ENCODE measurements at regions not wholly inside any gene's neighbourhood (a gene's known extent, or its start where the extent isn't known, plus 50 kb on each side); places are given as distances from the start of the nearest gene placed in this dataset.
"Not testable (repeated sequence)": the region's sequence is repeated elsewhere in the genome, so short reads cannot be mapped to it uniquely, and the experiment has no call there.

DNA sequence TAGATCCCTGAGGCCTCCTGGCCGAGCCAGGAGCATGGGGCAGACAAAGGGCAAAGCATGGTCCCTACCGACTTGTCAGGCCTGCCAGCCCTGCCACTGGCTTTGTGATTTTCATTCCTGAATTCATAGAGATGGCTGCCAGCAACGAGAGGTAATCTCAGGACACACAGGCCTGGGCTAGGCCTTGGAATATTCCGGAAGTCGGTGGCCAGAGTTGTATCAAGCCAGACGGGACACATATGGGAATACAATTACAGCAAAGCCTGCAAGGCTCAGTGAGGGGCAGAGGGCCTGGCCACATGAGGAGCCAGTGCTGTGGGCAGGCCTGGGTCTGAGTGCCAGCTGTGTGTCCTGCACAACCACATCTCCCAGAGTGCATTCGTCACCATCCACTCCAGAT, 72.4 kb upstream of the PLGLB2 start:
- H3K9ac ChIP-seq (ENCODE audit: low read depth in 1 of 2, low read length in 2 of 2); H3K4me3 ChIP-seq (ENCODE audit: low read depth in 1 of 2, low read length in 2 of 2); H3K9me3 ChIP-seq (ENCODE audit: control insufficient read depth in 1 of 2, low read length in 2 of 2); H3K36me3 ChIP-seq (ENCODE audit: control insufficient read depth in 1 of 2, insufficient read depth in 2 of 2, low read length in 2 of 2); H3K27ac ChIP-seq (ENCODE audit: low read depth, low read length); H3K27me3 ChIP-seq (ENCODE audit: control insufficient read depth in 1 of 2, insufficient read depth in 2 of 2, low read length in 2 of 2); H3K4me1 ChIP-seq (ENCODE audit: control insufficient read depth in 1 of 2, insufficient read depth in 2 of 2, low read length in 2 of 2): not testable (repeated sequence)

DNA sequence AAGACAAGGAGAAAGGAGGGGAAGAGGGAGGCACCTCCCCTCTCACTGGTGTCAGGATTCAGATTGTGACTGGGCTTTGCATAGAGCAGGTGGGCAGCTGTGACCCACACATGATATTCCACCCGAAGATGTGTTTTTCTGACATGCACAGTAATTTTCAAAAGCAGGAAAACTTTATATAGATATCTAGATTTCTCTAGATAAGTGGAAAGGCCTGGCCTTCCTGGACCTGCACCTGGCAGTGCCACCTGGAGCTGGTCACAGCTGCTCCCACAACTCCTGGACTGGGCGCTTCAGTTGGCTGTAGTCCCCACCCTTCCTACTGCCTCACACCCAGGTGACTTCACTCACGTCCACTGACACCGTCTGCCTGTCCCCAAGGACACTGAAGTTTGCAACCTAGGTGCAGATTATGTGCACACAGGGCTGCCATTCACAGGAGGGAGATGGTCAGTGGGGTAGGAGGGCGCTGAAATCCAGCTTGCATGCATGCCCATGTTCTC, 70.4 kb upstream of the PLGLB2 start:
- not testable (repeated sequence) for H3K4me3 ChIP-seq (ENCODE audit: low read depth in 1 of 2, low read length in 2 of 2); H3K36me3 ChIP-seq (ENCODE audit: control insufficient read depth in 1 of 2, insufficient read depth in 2 of 2, low read length in 2 of 2); H3K27ac ChIP-seq (ENCODE audit: low read depth, low read length); H3K9ac ChIP-seq (ENCODE audit: low read depth in 1 of 2, low read length in 2 of 2); H3K9me3 ChIP-seq (ENCODE audit: control insufficient read depth in 1 of 2, low read length in 2 of 2); H3K4me1 ChIP-seq (ENCODE audit: control insufficient read depth in 1 of 2, insufficient read depth in 2 of 2, low read length in 2 of 2); H3K27me3 ChIP-seq (ENCODE audit: control insufficient read depth in 1 of 2, insufficient read depth in 2 of 2, low read length in 2 of 2)

DNA sequence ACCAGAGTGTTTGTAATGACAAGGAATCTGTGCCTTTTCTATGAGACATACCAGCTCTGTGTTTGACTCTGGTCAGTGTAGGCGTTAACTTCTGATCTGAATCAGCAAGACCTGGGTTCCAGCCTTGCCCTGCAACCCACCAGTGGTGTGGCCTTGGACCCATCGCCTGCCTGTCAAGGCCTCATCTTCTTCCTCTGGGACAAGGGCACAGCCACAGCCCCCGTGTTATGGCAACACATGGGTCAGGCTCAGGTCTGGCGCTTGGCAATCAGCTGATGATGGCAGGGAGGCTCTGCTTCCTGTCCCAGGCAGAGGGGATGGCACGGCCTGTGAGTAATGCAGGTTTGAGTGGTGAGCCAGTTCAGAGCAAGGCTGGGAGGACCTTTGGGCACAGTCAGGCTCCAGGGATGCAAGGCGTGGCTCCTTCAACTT, 69.1 kb upstream of the PLGLB2 start:
- not testable (repeated sequence) for H3K4me3 ChIP-seq (ENCODE audit: low read depth in 1 of 2, low read length in 2 of 2); H3K9me3 ChIP-seq (ENCODE audit: control insufficient read depth in 1 of 2, low read length in 2 of 2); H3K4me1 ChIP-seq (ENCODE audit: control insufficient read depth in 1 of 2, insufficient read depth in 2 of 2, low read length in 2 of 2); H3K27ac ChIP-seq (ENCODE audit: low read depth, low read length); H3K36me3 ChIP-seq (ENCODE audit: control insufficient read depth in 1 of 2, insufficient read depth in 2 of 2, low read length in 2 of 2); H3K9ac ChIP-seq (ENCODE audit: low read depth in 1 of 2, low read length in 2 of 2); H3K27me3 ChIP-seq (ENCODE audit: control insufficient read depth in 1 of 2, insufficient read depth in 2 of 2, low read length in 2 of 2)

DNA sequence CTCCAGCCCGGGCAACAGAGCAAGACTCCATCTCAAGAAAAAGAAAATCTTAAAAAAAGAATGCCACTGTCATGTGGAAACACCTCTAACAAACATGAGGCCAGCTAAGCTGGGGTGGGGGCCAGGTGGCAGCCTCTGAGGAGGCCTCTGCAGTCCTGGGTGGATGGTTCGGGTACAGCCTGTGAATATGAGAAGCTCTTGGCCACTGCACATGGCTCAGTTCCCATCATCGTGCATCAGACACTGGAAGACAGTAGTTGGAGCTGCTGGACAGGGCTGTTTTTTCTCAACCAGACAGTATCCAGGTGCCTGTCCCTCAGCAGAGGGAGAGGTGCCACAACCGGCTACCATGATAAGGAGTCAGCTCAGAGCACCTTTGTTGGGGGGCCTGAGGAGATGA, 67.9 kb upstream of the PLGLB2 start:
- H3K9ac ChIP-seq (ENCODE audit: low read depth in 1 of 2, low read length in 2 of 2); H3K27ac ChIP-seq (ENCODE audit: low read depth, low read length); H3K9me3 ChIP-seq (ENCODE audit: control insufficient read depth in 1 of 2, low read length in 2 of 2); H3K27me3 ChIP-seq (ENCODE audit: control insufficient read depth in 1 of 2, insufficient read depth in 2 of 2, low read length in 2 of 2); H3K4me1 ChIP-seq (ENCODE audit: control insufficient read depth in 1 of 2, insufficient read depth in 2 of 2, low read length in 2 of 2); H3K4me3 ChIP-seq (ENCODE audit: low read depth in 1 of 2, low read length in 2 of 2); H3K36me3 ChIP-seq (ENCODE audit: control insufficient read depth in 1 of 2, insufficient read depth in 2 of 2, low read length in 2 of 2): not testable (repeated sequence)

DNA sequence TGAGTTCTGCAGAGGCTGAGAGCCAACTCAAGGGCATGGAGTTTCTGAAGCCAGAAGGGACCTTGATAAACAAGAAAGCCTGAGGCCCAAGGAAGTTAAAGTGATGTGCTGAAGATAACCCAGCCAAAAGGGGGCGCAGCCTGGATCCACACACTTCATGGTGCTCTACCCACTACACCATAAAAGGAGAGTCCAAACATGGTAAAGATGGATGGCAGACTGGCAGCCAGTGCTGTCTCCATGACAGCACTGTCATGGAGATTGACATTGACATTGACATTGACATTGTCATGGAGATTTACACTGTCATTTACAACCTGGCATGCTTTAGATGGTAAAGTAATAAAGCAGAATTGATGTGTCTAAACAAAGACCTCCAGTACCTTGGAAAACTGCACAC, 67.2 kb upstream of the PLGLB2 start:
- not testable (repeated sequence) for H3K4me1 ChIP-seq (ENCODE audit: control insufficient read depth in 1 of 2, insufficient read depth in 2 of 2, low read length in 2 of 2); H3K9me3 ChIP-seq (ENCODE audit: control insufficient read depth in 1 of 2, low read length in 2 of 2); H3K27me3 ChIP-seq (ENCODE audit: control insufficient read depth in 1 of 2, insufficient read depth in 2 of 2, low read length in 2 of 2); H3K36me3 ChIP-seq (ENCODE audit: control insufficient read depth in 1 of 2, insufficient read depth in 2 of 2, low read length in 2 of 2); H3K27ac ChIP-seq (ENCODE audit: low read depth, low read length); H3K4me3 ChIP-seq (ENCODE audit: low read depth in 1 of 2, low read length in 2 of 2); H3K9ac ChIP-seq (ENCODE audit: low read depth in 1 of 2, low read length in 2 of 2)

DNA sequence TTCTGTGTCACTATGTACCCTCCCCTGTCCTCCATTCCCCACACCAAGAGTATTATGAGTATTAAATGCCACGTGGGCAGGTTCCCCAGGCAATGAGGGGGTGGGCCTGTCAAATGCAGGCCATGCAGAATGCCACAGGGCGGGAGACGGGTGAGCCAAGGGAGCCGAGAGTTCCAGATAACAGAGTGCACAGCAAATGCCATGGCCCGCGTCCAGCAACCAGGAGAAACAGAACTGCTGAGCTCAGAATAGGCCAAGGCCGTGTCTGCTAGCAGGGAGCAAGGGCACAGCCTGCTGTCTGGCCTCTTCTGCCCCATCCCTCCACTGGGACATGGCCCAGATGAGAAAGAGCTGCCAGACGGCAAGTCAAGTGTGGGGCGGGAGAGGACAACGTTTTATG, 64.4 kb upstream of the PLGLB2 start:
- not testable (repeated sequence) for H3K9me3 ChIP-seq (ENCODE audit: control insufficient read depth in 1 of 2, low read length in 2 of 2); H3K9ac ChIP-seq (ENCODE audit: low read depth in 1 of 2, low read length in 2 of 2); H3K4me3 ChIP-seq (ENCODE audit: low read depth in 1 of 2, low read length in 2 of 2); H3K36me3 ChIP-seq (ENCODE audit: control insufficient read depth in 1 of 2, insufficient read depth in 2 of 2, low read length in 2 of 2); H3K27me3 ChIP-seq (ENCODE audit: control insufficient read depth in 1 of 2, insufficient read depth in 2 of 2, low read length in 2 of 2); H3K27ac ChIP-seq (ENCODE audit: low read depth, low read length); H3K4me1 ChIP-seq (ENCODE audit: control insufficient read depth in 1 of 2, insufficient read depth in 2 of 2, low read length in 2 of 2)

DNA sequence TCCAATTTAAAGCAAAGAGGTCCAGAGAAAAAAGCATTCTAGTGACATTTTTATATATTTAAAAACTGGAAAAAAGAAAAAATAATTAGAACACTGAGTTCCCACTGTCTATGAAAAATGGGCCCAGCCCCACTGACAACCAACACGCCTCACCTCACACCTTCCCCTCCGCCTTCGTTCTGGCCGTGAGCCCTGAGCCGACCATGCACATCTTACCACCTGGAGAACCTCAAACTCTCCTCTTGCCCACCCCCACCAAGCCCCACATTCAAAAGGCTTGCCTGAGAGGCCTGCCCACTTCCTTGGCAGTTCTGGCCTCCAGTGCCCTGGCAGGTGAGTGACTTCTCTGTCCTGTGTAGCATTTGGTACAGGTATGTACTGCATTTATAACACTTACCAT, 63.9 kb upstream of the PLGLB2 start:
- not testable (repeated sequence) for H3K27me3 ChIP-seq (ENCODE audit: control insufficient read depth in 1 of 2, insufficient read depth in 2 of 2, low read length in 2 of 2); H3K9me3 ChIP-seq (ENCODE audit: control insufficient read depth in 1 of 2, low read length in 2 of 2); H3K4me1 ChIP-seq (ENCODE audit: control insufficient read depth in 1 of 2, insufficient read depth in 2 of 2, low read length in 2 of 2); H3K9ac ChIP-seq (ENCODE audit: low read depth in 1 of 2, low read length in 2 of 2); H3K4me3 ChIP-seq (ENCODE audit: low read depth in 1 of 2, low read length in 2 of 2); H3K27ac ChIP-seq (ENCODE audit: low read depth, low read length); H3K36me3 ChIP-seq (ENCODE audit: control insufficient read depth in 1 of 2, insufficient read depth in 2 of 2, low read length in 2 of 2)

DNA sequence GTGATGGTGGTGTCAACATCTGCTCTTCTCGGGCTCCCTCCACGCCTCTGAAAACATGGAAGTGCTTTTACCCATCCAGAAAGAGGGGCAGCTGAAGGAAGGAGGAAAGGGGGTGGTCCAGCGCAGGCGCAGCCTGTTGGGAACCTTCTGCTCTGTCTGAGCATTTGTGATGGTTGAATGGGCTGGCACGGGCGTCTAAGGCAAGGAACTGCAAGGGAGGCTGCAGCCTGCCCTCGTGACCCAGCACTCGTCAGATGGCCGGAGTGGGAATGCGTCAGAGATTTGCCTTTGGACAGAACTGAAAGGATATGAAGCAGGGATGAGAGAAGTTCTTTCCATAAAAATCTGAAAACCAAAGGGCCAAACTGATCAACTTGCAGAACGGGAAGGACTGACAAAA, 62.3 kb upstream of the PLGLB2 start:
- not testable (repeated sequence) for H3K9me3 ChIP-seq (ENCODE audit: control insufficient read depth in 1 of 2, low read length in 2 of 2); H3K4me1 ChIP-seq (ENCODE audit: control insufficient read depth in 1 of 2, insufficient read depth in 2 of 2, low read length in 2 of 2); H3K4me3 ChIP-seq (ENCODE audit: low read depth in 1 of 2, low read length in 2 of 2); H3K9ac ChIP-seq (ENCODE audit: low read depth in 1 of 2, low read length in 2 of 2); H3K36me3 ChIP-seq (ENCODE audit: control insufficient read depth in 1 of 2, insufficient read depth in 2 of 2, low read length in 2 of 2); H3K27ac ChIP-seq (ENCODE audit: low read depth, low read length); H3K27me3 ChIP-seq (ENCODE audit: control insufficient read depth in 1 of 2, insufficient read depth in 2 of 2, low read length in 2 of 2)

DNA sequence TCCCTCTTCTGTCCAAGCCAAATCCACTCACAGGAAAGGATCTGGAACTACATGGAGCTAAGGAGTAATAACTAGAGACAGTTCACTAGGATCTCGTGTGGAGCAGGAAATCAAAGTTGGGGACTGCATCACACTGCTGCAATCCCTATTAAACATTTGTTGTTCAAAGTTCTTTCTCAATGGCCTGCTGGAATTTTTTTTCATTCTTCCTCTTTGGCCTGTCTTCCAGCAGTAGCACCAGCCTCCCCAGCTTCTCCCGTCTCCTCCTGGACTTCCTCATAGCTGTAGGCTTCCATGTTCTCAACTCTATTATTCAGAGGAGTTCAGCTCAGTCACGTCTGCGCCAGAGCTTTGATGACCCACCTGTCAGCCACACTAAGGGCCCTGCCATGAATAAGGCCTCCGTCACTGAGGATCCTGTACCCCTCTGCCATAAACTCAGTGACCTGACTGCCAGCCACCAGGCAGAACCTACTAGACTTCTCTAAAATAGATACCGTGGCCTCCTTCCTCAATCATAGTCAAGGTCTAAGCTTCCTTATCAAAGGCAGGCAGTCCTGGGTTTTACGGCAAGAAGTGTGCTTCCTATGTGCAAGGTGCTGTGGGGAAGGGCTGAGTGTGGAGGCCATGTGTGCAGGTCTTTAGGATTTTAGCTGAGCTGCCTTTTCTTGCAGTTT, 60.9 kb upstream of the PLGLB2 start:
- not testable (repeated sequence) for H3K36me3 ChIP-seq (ENCODE audit: control insufficient read depth in 1 of 2, insufficient read depth in 2 of 2, low read length in 2 of 2); H3K4me1 ChIP-seq (ENCODE audit: control insufficient read depth in 1 of 2, insufficient read depth in 2 of 2, low read length in 2 of 2); H3K4me3 ChIP-seq (ENCODE audit: low read depth in 1 of 2, low read length in 2 of 2); H3K27me3 ChIP-seq (ENCODE audit: control insufficient read depth in 1 of 2, insufficient read depth in 2 of 2, low read length in 2 of 2); H3K9ac ChIP-seq (ENCODE audit: low read depth in 1 of 2, low read length in 2 of 2); H3K9me3 ChIP-seq (ENCODE audit: control insufficient read depth in 1 of 2, low read length in 2 of 2); H3K27ac ChIP-seq (ENCODE audit: low read depth, low read length)

DNA sequence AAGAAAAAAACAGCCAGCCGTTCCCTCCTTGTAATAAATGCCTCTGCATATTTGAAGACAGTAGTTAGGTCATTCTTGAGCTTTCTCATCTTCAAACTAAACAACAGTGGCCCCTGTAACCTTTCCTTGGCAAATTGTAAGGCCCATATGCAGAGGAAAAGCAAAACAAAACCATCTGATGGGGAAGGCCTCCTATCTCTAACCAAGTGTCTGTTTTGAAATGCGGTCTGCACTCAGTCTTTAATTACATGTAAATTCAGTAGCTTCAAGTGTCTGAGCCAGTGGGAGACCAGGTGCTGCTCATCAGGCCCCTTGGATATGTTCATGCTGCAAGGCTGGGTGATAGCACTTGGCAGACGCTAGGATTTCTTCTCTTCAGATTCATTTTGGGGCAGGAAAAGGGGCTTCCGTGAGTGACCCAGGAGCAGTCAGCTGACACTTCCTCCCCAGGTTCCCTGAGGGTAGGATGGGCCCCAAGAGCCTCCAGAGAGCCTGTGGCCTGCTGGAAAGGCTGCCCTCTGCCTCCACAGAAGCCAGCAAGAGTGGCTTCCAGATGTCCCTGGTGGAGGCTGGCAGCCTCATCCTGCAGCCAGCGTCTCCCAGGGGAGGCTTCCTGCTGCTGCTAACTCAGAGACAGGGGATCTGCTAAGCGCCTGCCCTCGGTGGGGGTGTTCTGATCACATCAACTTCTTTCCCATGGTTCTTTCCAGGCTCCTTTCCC, 60.2 kb upstream of the PLGLB2 start:
- H3K27ac ChIP-seq (ENCODE audit: low read depth, low read length); H3K36me3 ChIP-seq (ENCODE audit: control insufficient read depth in 1 of 2, insufficient read depth in 2 of 2, low read length in 2 of 2): not testable (repeated sequence)

More for the DNA sequence above, 60.2 kb upstream of the PLGLB2 start:
- not testable (repeated sequence) for H3K9ac ChIP-seq (ENCODE audit: low read depth in 1 of 2, low read length in 2 of 2); H3K9me3 ChIP-seq (ENCODE audit: control insufficient read depth in 1 of 2, low read length in 2 of 2); H3K4me3 ChIP-seq (ENCODE audit: low read depth in 1 of 2, low read length in 2 of 2); H3K27me3 ChIP-seq (ENCODE audit: control insufficient read depth in 1 of 2, insufficient read depth in 2 of 2, low read length in 2 of 2); H3K4me1 ChIP-seq (ENCODE audit: control insufficient read depth in 1 of 2, insufficient read depth in 2 of 2, low read length in 2 of 2)

All from duodenal mucosa (tissue), 2 donors.